H1 (cell line): ENCODE measurements at regions not wholly inside any gene's neighbourhood (a gene's known extent, or its start where the extent isn't known, plus 50 kb on each side); places are given as distances from the start of the nearest gene placed in this dataset.

Experiments
- ATF2 ChIP-seq: IDR thresholded peaks from 2 replicates; pipeline ENCODE4 v1.6.1; 2012; ENCODE audit warnings: low read length, inconsistent platforms
- CTCF ChIP-seq, 3 experiments: IDR thresholded peaks; 1 replicate in 2 of 3; 2 replicates in 1 of 3; pipeline versions ENCODE4 v1.5.1 to v1.6.1; 2011; ENCODE audit warnings: low read length in 3 of 3, mild to moderate bottlenecking in 3 of 3, inconsistent platforms in 2 of 3, low read depth in 1 of 3, moderate library complexity in 1 of 3; ENCODE audit not compliant: insufficient read depth in 1 of 3; ENCODE audit errors: control extremely low read depth in 1 of 3
- EZH2 ChIP-seq: fragments of 200-600 bp; sonication (generic); IDR thresholded peaks from 2 replicates; pipeline ENCODE4 v1.7.1; 2012; ENCODE audit warnings: low read depth, mild to moderate bottlenecking, moderate library complexity, low read length, inconsistent platforms; ENCODE audit not compliant: severe bottlenecking
- JUND ChIP-seq: IDR thresholded peaks from 2 replicates; pipeline ENCODE4 v1.6.1; 2011; ENCODE audit warnings: mild to moderate bottlenecking, improper control_type of control experiment, low read length
- KDM5A ChIP-seq: fragments of 200-600 bp; IDR thresholded peaks from 2 replicates; pipeline ENCODE4 v1.7.1; 2012; ENCODE audit warnings: mild to moderate bottlenecking, low read length, inconsistent platforms, mixed read lengths
- POLR2A ChIP-seq, 2 experiments: IDR thresholded peaks; 1 replicate in 1 of 2; 2 replicates in 1 of 2; pipeline ENCODE4 v1.6.1; 2011; ENCODE audit warnings: low read depth in 2 of 2, low read length in 2 of 2, mild to moderate bottlenecking in 2 of 2; ENCODE audit errors: control extremely low read depth in 1 of 2
- RAD21 ChIP-seq, 2 experiments: IDR thresholded peaks in 1 of 2; conservative IDR thresholded peaks in 1 of 2; 2 replicates each; pipeline ENCODE4 v1.6.1; 2011; ENCODE audit warnings: low read depth in 2 of 2, low read length in 2 of 2, improper control_type of control experiment in 1 of 2, inconsistent platforms in 1 of 2, mild to moderate bottlenecking in 1 of 2, moderate library complexity in 1 of 2
- RXRA ChIP-seq: IDR thresholded peaks from 2 replicates; pipeline ENCODE4 v1.6.1; 2011; ENCODE audit warnings: low read depth, mild to moderate bottlenecking, low read length, moderate library complexity; ENCODE audit not compliant: insufficient read depth
- SRF ChIP-seq: IDR thresholded peaks from 2 replicates; pipeline ENCODE4 v1.6.1; 2011; ENCODE audit warnings: mild to moderate bottlenecking, low read depth, low read length, moderate library complexity
- TBP ChIP-seq: IDR thresholded peaks from 2 replicates; pipeline ENCODE4 v1.6.1; 2011; ENCODE audit warnings: low read depth, low read length, improper control_type of control experiment
- USF2 ChIP-seq: IDR thresholded peaks from 2 replicates; pipeline ENCODE4 v1.6.1; 2011; ENCODE audit warnings: low read length, improper control_type of control experiment
- YY1 ChIP-seq: IDR thresholded peaks from 2 replicates; pipeline ENCODE4 v1.6.1; 2011; ENCODE audit warnings: low read depth, mild to moderate bottlenecking, low read length

GRCh38 chr11:56909563-56909962 is 79.2 kb upstream of the OR5AK2 start:
- TF ChIP-seq EZH2 (no peak), CTCF (IDR thresholded peaks at IDR 0.05; ENCODE audit: control extremely low read depth in 1 of 3, insufficient read depth in 1 of 3, low read depth in 1 of 3, low read length in 3 of 3) (no peak), ATF2 (no peak), KDM5A (no peak), JUND (no peak), RAD21 (IDR thresholded peaks at IDR 0.05 in 1 of 2, conservative IDR thresholded peaks at IDR 0.05 in 1 of 2; ENCODE audit: low read depth in 2 of 2, low read length in 2 of 2) (no peak), TBP (no peak), YY1 (no peak), USF2 (no peak), RXRA (no peak), POLR2A (IDR thresholded peaks at IDR 0.05; ENCODE audit: control extremely low read depth in 1 of 2, low read depth in 2 of 2, low read length in 2 of 2) (no peak), SRF (no peak)
